Epithelial cell of proximal tubule (primary cell): ENCODE measurements at regions not wholly inside any gene's neighbourhood (a gene's known extent, or its start where the extent isn't known, plus 50 kb on each side); places are given as distances from the start of the nearest gene placed in this dataset.

Source experiments
- DNase-seq: peaks from one replicate; pipeline ENCODE4 v3.0.0-alpha.2; 2011; ENCODE audit warnings: low read depth
- H3K4me3 ChIP-seq: 2 replicates; pipeline ENCODE4 v1.5.1; 2011; ENCODE audit warnings: low read depth, mild to moderate bottlenecking, low read length
- TF ChIP-seq, protein P1 (sequence below): conservative IDR thresholded peaks from 2 replicates; pipeline ENCODE4 v1.5.1; 2012; ENCODE audit warnings: low read depth, mild to moderate bottlenecking, low read length

DNA sequence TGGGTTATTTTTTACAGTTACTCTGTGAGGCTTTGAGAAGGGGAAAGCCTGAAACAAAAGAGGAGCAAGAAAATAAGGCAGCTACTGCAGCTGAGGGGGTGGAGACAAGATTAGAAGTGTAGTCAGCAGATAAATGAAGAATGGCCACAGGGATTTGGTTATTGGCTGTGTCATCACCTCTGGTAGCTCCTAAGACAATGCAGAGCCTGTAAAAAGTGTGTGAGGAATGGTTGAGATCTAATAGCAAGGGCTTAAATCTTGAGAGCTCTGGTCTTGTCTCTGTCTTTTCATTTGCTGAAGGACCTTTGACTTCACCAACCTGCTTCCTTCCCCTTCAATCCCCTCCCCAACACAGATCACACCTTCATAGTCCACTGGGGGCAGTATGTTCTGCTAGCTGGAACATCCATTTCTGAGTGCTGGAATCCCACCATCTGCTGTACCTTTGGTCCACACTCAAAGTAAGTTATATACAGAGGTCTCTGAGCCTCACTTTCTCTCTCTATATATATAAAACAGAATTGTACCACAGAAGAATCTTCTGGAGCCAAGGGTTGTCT, 213.7 kb upstream of the ZIC3 start:
- no peak for DNase-seq
- TF ChIP-seq, protein P1, sequence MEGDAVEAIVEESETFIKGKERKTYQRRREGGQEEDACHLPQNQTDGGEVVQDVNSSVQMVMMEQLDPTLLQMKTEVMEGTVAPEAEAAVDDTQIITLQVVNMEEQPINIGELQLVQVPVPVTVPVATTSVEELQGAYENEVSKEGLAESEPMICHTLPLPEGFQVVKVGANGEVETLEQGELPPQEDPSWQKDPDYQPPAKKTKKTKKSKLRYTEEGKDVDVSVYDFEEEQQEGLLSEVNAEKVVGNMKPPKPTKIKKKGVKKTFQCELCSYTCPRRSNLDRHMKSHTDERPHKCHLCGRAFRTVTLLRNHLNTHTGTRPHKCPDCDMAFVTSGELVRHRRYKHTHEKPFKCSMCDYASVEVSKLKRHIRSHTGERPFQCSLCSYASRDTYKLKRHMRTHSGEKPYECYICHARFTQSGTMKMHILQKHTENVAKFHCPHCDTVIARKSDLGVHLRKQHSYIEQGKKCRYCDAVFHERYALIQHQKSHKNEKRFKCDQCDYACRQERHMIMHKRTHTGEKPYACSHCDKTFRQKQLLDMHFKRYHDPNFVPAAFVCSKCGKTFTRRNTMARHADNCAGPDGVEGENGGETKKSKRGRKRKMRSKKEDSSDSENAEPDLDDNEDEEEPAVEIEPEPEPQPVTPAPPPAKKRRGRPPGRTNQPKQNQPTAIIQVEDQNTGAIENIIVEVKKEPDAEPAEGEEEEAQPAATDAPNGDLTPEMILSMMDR, result no peak
- no peak overlapping the region for H3K4me3 ChIP-seq

DNA sequence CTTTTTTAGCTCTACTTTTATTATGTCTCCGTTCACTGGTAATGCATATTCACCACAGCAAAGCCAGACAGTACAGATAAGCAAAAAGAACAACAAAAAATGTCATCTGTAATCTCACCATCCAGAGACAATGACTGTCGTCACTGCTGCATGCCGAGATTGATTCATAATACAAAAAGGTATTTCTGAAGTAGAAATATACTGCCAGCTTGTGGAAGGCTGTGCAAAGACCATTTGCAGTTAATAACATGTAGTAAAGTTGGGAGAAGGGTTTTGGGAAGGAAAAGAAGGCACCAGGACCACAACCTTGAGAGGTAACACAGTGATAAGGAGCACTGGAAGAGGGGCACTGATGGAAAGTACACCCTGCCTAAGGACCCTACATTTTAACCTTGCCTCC, 223.0 kb upstream of the ZIC3 start:
- TF ChIP-seq, protein P1, result no peak
- no peak overlapping the region for H3K4me3 ChIP-seq
- no peak for DNase-seq

DNA sequence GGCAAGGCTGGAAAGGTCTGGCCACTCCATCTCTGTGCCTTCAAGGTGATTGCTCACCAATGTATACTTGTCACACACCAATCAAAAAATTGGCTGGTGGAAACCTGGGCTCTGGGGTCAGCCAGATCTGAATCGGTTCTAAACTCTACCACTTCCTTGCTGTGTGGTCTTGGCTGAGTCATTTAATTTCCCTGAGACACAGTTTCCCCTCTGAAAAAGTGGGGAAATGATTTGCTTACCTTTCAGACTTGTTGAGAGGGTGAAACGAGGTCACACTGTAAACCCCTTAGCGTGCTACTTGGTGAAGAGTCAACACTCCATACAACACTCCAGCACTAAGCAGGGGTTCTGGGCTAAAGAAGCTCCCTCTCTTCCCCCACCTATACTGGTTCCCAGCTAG, 252.3 kb upstream of the ZIC3 start:
- no peak for DNase-seq
- TF ChIP-seq, protein P1, result no peak

DNA sequence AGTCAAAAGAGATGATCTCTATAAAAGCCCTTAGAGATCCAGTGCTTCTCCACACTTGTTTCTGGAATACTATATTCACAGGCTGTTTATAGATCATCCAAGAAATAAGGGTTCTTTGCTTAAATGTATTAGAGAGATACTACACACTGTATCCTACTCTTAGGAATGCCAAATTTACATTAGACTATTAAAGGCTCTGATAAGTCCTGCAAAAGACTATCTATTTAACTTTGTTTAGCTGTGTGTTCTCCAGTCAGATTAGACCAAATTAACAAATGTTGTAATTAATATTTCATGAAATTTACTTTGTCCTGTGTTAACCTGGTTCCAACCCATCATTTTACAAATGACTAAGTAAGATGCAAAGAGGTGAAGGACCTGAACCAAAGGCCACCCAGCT, 260.5 kb upstream of the ZIC3 start:
- TF ChIP-seq, protein P1, result no peak
- DNase-seq, result no peak
- no peak overlapping the region for H3K4me3 ChIP-seq

More for the DNA sequence above, 252.3 kb upstream of the ZIC3 start:
- no peak overlapping the region for H3K4me3 ChIP-seq

DNA sequence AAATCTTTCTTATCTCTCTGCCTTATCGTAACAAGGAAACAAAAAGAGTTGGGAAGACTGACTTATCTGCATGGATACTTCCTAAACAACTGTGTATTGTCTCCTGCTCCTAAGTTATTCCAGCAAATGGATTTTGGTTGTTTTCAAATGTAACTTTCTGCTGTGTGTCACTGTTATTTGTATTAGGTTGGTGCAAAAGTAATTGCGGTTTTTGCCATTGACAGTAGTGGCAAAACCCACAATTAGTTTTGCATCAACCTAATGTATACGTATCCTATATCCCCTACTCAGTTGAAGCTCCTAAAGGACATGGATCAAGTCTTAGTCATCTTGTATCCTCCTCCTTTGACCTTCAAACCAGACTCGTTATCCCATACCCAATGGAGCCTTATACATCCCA, 263.4 kb upstream of the GPR101 start:
- no peak for DNase-seq
- TF ChIP-seq, protein P1, result no peak
- no peak overlapping the region for H3K4me3 ChIP-seq

DNA sequence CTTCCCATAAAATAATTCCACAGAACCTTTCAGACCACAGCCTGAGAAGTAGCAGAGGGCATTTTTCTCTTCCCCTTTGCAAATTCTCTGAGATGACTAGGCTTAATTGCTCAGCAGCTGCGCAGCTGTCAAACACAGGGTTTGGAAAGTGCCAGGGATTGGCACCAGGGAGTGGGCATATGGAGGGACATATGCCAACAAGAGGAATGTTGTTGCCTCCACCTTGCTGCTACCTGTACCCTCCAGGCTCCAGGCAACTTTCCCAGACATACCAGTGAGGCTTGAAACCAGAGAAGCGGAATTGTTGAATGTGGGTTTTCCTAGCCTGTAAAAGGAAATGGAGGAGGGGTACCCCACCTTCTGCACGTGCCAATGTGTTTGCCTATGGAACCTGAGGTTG, 256.2 kb upstream of the GPR101 start:
- no peak overlapping the region for H3K4me3 ChIP-seq
- no peak for DNase-seq
- TF ChIP-seq, protein P1, result no peak

DNA sequence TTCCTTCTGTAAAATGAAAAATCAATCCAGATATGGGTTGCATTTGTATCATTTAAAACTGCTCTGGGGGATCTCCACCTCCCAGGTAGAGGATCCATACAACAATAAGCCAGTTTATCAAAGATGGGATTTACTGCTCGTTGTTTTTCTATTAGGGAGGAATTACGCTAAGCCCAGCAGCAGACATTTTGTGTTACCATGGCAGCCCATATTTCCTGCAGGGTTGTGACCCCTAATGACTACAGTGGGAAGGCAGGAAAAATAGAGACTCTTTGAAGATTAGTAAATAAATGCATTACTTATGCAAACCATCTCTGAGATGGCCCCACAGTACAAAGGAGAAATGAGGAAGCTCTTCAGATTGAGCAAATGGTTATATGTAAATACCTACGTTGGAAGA, 253.4 kb upstream of the GPR101 start:
- no peak overlapping the region for H3K4me3 ChIP-seq
- TF ChIP-seq, protein P1, result no peak
- no peak for DNase-seq
